WTC11 (cell line): ENCODE measurements at regions not wholly inside any gene's neighbourhood (a gene's known extent, or its start where the extent isn't known, plus 50 kb on each side); places are given as distances from the start of the nearest gene placed in this dataset.
A peak's percentile ranks its signal among the peaks of the same experiment; 100 is the strongest.

Experiments used
- ATAC-seq: fragments of 200-7000 bp; cut with Tn5 transposase; 2 replicates; pipeline ENCODE4 v1.10.0; 2021; ENCODE audit warnings: mild to moderate bottlenecking, moderate library complexity
- CTCF ChIA-PET: fragments of 300-600 bp; sonication (Branson Sonifier 250); formaldehyde crosslinking; loops from one replicate; lab custom pipeline; 2021; ENCODE audit warnings: antibody characterized with exemption; lab: Charles Lee
- POLR2A ChIA-PET: fragments of 350-600 bp; sonication (Branson Sonifier 250); formaldehyde crosslinking; loops from one replicate; lab custom pipeline; 2021; ENCODE audit warnings: antibody characterized with exemption; lab: Charles Lee
- DNase-seq: peaks from one replicate; pipeline ENCODE4 v3.0.0; 2021; ENCODE audit warnings: low spot score
- H3K27ac Mint-ChIP-seq: 2 replicates; pipeline ENCODE4 v1.8.0; 2021; ENCODE audit warnings: mixed read lengths
- H3K27me3 Mint-ChIP-seq: 2 replicates; pipeline ENCODE4 v1.8.0; 2021; ENCODE audit warnings: low read depth, mild to moderate bottlenecking, moderate library complexity, mixed read lengths
- H3K36me3 Mint-ChIP-seq: 2 replicates; pipeline ENCODE4 v1.8.0; 2021; ENCODE audit warnings: mixed read lengths
- H3K4me1 Mint-ChIP-seq: 2 replicates; pipeline ENCODE4 v1.8.0; 2022; ENCODE audit warnings: mixed read lengths
- H3K4me3 Mint-ChIP-seq: 2 replicates; pipeline ENCODE4 v1.8.0; 2021; ENCODE audit warnings: mild to moderate bottlenecking, moderate library complexity, mixed read lengths
- H3K9me3 Mint-ChIP-seq: 2 replicates; pipeline ENCODE4 v1.8.0; 2021; ENCODE audit warnings: mixed read lengths
- AR ChIP-seq: fragments of 250-450 bp; sonication (Bioruptor Pico); IDR thresholded peaks from 2 replicates; pipeline ENCODE4 v1.9.0; 2021; ENCODE audit warnings: mild to moderate bottlenecking
- ARID4B ChIP-seq: sonication (generic); formaldehyde crosslinking; IDR thresholded peaks from 2 replicates; pipeline ENCODE4 v1.8.0; 2023; ENCODE audit warnings: missing genetic modification reagents, mild to moderate bottlenecking, borderline replicate concordance
- ATF3 ChIP-seq: sonication (generic); formaldehyde crosslinking; conservative IDR thresholded peaks from 2 replicates; pipeline ENCODE4 v1.8.1; 2022; ENCODE audit warnings: mild to moderate bottlenecking, missing genetic modification reagents
- ELF4 ChIP-seq: sonication (generic); formaldehyde crosslinking; IDR thresholded peaks from 2 replicates; pipeline ENCODE4 v1.8.1; 2022; ENCODE audit warnings: low read depth, mild to moderate bottlenecking, moderate library complexity, missing genetic modification reagents
- FOXJ3 ChIP-seq: sonication (generic); formaldehyde crosslinking; IDR thresholded peaks from 2 replicates; pipeline ENCODE4 v1.9.0; 2021; ENCODE audit warnings: missing genetic modification reagents, mild to moderate bottlenecking, borderline replicate concordance
- GRHL2 ChIP-seq: fragments of 250-450 bp; sonication (Bioruptor Pico); IDR thresholded peaks from 2 replicates; pipeline ENCODE4 v1.8.0; 2022; ENCODE audit warnings: mild to moderate bottlenecking, moderate library complexity; ENCODE audit not compliant: insufficient replicate concordance, severe bottlenecking
- HMGA2 ChIP-seq: fragments of 250-450 bp; sonication (Bioruptor Pico); IDR thresholded peaks from 2 replicates; pipeline ENCODE4 v1.4.0; 2021; ENCODE audit warnings: mild to moderate bottlenecking, moderate library complexity
- KAT7 ChIP-seq: sonication (generic); formaldehyde crosslinking; IDR thresholded peaks from 2 replicates; pipeline ENCODE4 v1.8.1; 2023; ENCODE audit warnings: missing genetic modification reagents, mild to moderate bottlenecking, borderline replicate concordance
- NFATC4 ChIP-seq: fragments of 250-450 bp; sonication (Bioruptor Pico); IDR thresholded peaks from 2 replicates; pipeline ENCODE4 v1.9.0; 2021; ENCODE audit warnings: mild to moderate bottlenecking
- NR1H2 ChIP-seq: sonication (generic); formaldehyde crosslinking; IDR thresholded peaks from 2 replicates; pipeline ENCODE4 v1.9.0; 2021; ENCODE audit warnings: mild to moderate bottlenecking, moderate library complexity, missing genetic modification reagents
- NR3C1 ChIP-seq: sonication (generic); formaldehyde crosslinking; conservative IDR thresholded peaks from 2 replicates; pipeline ENCODE4 v1.8.1; 2023; ENCODE audit warnings: low read depth, mild to moderate bottlenecking, missing genetic modification reagents
- SOX15 ChIP-seq: fragments of 250-450 bp; sonication (Bioruptor Pico); IDR thresholded peaks from 2 replicates; pipeline ENCODE4 v1.9.0; 2021; ENCODE audit warnings: mild to moderate bottlenecking
- TEAD4 ChIP-seq: sonication (generic); formaldehyde crosslinking; IDR thresholded peaks from 2 replicates; pipeline ENCODE4 v1.8.0; 2022; ENCODE audit warnings: mild to moderate bottlenecking, missing genetic modification reagents
- TP53 ChIP-seq: sonication (generic); formaldehyde crosslinking; IDR thresholded peaks from 2 replicates; pipeline ENCODE4 v1.8.1; 2023; ENCODE audit warnings: mild to moderate bottlenecking, missing genetic modification reagents
- USF2 ChIP-seq: sonication (generic); formaldehyde crosslinking; IDR thresholded peaks from 2 replicates; pipeline ENCODE4 v1.8.1; 2023; ENCODE audit warnings: mild to moderate bottlenecking, missing genetic modification reagents, moderate library complexity
- ZNF219 ChIP-seq: sonication (generic); formaldehyde crosslinking; IDR thresholded peaks from 2 replicates; pipeline ENCODE4 v1.8.0; 2023; ENCODE audit warnings: missing genetic modification reagents, mild to moderate bottlenecking, borderline replicate concordance
- ZNF232 ChIP-seq: sonication (generic); formaldehyde crosslinking; IDR thresholded peaks from 2 replicates; pipeline ENCODE4 v1.8.0; 2022; ENCODE audit warnings: mild to moderate bottlenecking, missing genetic modification reagents
- ZNF317 ChIP-seq: sonication (generic); formaldehyde crosslinking; IDR thresholded peaks from 2 replicates; pipeline ENCODE4 v1.8.1; 2023; ENCODE audit warnings: low read depth, mild to moderate bottlenecking, moderate library complexity, missing genetic modification reagents, borderline replicate concordance
- TF ChIP-seq, protein P1 (sequence below): sonication (generic); formaldehyde crosslinking; IDR thresholded peaks from 2 replicates; pipeline ENCODE4 v1.8.1; 2023; ENCODE audit warnings: mild to moderate bottlenecking, moderate library complexity, missing genetic modification reagents
- TF ChIP-seq, protein P2 (sequence below): sonication (generic); formaldehyde crosslinking; conservative IDR thresholded peaks from 2 replicates; pipeline ENCODE4 v1.8.1; 2023; ENCODE audit warnings: mild to moderate bottlenecking, low read depth, missing genetic modification reagents, moderate library complexity

DNA sequence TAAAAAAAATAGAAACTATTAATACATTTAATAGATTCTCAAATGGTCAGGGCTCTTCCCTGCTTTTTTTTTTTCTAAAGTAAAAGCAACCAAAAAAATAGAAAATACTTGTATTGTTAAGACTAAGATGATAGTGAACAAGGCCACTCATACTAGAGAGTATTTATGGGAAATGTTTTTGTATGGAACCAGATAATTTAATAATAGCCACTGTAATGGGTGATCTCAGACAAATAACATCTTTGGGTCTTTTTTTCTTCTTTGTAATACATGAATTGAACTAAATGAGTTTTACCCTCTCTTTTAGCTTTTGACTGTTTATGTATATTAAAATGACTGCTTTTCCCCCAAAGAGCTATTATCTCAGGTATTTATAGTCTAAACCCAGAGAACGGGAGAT, 92.1 kb upstream of the ELOVL6 start:
- TF ChIP-seq USF2 (CRISPR knock-in tag) (no peak), KAT7 (CRISPR knock-in tag) (no peak), NFATC4 (CRISPR knock-in tag) (no peak), ZNF317 (CRISPR knock-in tag) (no peak)
- no peak for DNase-seq
- H3K4me1 Mint-ChIP-seq, result no peaks in the 10 kb centered on the region
- no peaks in the 10 kb centered on the region for H3K27me3 Mint-ChIP-seq
- no peak overlapping the region for H3K27ac Mint-ChIP-seq
- peaks cover 15% of the 10 kb centered on the region for H3K9me3 Mint-ChIP-seq
- H3K4me3 Mint-ChIP-seq, result no peak overlapping the region
- CTCF ChIA-PET, result interaction anchor here (1.1 kb wide), 1 partner anchor 60 kb away, joined by 3 read pairs; no protein-coding TSS in a partner anchor
- no peak for ATAC-seq
- POLR2A ChIA-PET, result no interaction called here
- no peaks in the 10 kb centered on the region for H3K36me3 Mint-ChIP-seq

DNA sequence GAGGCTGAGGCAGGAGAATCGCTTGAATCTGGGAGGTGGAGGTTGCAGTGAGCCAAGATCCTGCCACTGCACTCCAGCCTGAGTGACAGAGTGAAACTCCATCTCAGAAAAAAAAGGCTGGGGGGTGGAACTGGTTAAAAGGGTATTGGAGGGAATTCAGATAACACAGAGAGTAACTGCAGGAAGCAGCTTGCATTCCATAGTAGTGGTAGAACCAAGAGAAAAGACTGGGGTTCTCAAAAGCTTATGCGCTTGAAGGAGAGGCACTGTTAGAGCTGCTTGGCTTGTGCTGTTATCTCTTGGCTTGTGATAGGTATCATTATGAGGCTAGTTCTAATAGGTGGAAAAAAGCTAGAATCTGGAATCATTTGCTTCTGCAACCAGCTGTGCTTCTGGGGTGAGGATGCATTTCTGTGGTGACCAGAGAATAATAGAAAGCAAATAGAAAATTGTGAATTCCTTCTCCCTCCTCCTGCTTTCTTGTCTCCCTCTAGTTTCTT, 91.2 kb upstream of the ELOVL6 start:
- H3K4me3 Mint-ChIP-seq, result no peak overlapping the region
- no peak for TF ChIP-seq ZNF219
- TF ChIP-seq NR3C1 (CRISPR knock-in tag), result no peak
- no peak for TF ChIP-seq AR
- TF ChIP-seq NR1H2, result no peak
- no peak for TF ChIP-seq ATF3 (CRISPR knock-in tag)
- no peak for TF ChIP-seq GRHL2 (CRISPR knock-in tag)
- TF ChIP-seq, protein P1, sequence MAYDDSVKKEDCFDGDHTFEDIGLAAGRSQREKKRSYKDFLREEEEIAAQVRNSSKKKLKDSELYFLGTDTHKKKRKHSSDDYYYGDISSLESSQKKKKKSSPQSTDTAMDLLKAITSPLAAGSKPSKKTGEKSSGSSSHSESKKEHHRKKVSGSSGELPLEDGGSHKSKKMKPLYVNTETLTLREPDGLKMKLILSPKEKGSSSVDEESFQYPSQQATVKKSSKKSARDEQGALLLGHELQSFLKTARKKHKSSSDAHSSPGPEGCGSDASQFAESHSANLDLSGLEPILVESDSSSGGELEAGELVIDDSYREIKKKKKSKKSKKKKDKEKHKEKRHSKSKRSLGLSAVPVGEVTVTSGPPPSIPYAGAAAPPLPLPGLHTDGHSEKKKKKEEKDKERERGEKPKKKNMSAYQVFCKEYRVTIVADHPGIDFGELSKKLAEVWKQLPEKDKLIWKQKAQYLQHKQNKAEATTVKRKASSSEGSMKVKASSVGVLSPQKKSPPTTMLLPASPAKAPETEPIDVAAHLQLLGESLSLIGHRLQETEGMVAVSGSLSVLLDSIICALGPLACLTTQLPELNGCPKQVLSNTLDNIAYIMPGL (CRISPR knock-in tag), result no peak
- no peak for TF ChIP-seq TP53 (CRISPR knock-in tag)
- TF ChIP-seq HMGA2 (CRISPR knock-in tag), result no peak
- TF ChIP-seq FOXJ3 (CRISPR knock-in tag), result no peak
- no peak for TF ChIP-seq ELF4 (CRISPR knock-in tag)
- TF ChIP-seq, protein P2, sequence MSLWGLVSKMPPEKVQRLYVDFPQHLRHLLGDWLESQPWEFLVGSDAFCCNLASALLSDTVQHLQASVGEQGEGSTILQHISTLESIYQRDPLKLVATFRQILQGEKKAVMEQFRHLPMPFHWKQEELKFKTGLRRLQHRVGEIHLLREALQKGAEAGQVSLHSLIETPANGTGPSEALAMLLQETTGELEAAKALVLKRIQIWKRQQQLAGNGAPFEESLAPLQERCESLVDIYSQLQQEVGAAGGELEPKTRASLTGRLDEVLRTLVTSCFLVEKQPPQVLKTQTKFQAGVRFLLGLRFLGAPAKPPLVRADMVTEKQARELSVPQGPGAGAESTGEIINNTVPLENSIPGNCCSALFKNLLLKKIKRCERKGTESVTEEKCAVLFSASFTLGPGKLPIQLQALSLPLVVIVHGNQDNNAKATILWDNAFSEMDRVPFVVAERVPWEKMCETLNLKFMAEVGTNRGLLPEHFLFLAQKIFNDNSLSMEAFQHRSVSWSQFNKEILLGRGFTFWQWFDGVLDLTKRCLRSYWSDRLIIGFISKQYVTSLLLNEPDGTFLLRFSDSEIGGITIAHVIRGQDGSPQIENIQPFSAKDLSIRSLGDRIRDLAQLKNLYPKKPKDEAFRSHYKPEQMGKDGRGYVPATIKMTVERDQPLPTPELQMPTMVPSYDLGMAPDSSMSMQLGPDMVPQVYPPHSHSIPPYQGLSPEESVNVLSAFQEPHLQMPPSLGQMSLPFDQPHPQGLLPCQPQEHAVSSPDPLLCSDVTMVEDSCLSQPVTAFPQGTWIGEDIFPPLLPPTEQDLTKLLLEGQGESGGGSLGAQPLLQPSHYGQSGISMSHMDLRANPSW, result no peak
- TF ChIP-seq SOX15 (CRISPR knock-in tag), result no peak
- TF ChIP-seq ARID4B, result no peak
- TF ChIP-seq ZNF232 (CRISPR knock-in tag), result no peak
- TF ChIP-seq TEAD4 (CRISPR knock-in tag), result no peak
- TF ChIP-seq, all 79 proteins: peak for 0
- Mint-ChIP-seq H3K27ac (no peak overlapping the region), H3K36me3 (no peaks in the 10 kb centered on the region), H3K27me3 (no peaks in the 10 kb centered on the region), H3K4me1 (no peaks in the 10 kb centered on the region), H3K9me3 (peaks cover 15% of the 10 kb centered on the region)
- ChIA-PET CTCF (interaction anchor here (1.0 to 1.1 kb wide), 2 partner anchors 61 to 201 kb away, joined by 3 read pairs; no protein-coding TSS in a partner anchor), POLR2A (no interaction called here)
- peak; percentile 68 for ATAC-seq
- DNase-seq, result no peak
